Cardiac muscle cell (in vitro differentiated cells and primary cell): ENCODE measurements at regions not wholly inside any gene's neighbourhood (a gene's known extent, or its start where the extent isn't known, plus 50 kb on each side); places are given as distances from the start of the nearest gene placed in this dataset.
"Not testable (repeated sequence)": the region's sequence is repeated elsewhere in the genome, so short reads cannot be mapped to it uniquely, and the experiment has no call there.

Source experiments
- DNase-seq, 2 donors: peaks; one replicate each; pipeline versions ENCODE4 v3.0.0 to v3.0.0-alpha.2; 2010 to 2017; ENCODE audit warnings: low read depth in 1 of 2, low spot score in 1 of 2
- H3K27ac ChIP-seq: fragments of 200-600 bp; sonication (generic); 2 replicates; pipeline ENCODE4 v1.5.1; 2016
- H3K27me3 ChIP-seq: fragments of 200-600 bp; sonication (generic); 2 replicates; pipeline ENCODE4 v1.6.0; 2016; ENCODE audit warnings: control low read depth
- H3K36me3 ChIP-seq: fragments of 200-600 bp; sonication (generic); 2 replicates; pipeline ENCODE4 v1.5.1; 2016; ENCODE audit warnings: control low read depth
- H3K4me1 ChIP-seq: fragments of 200-600 bp; sonication (generic); 2 replicates; pipeline ENCODE4 v1.8.1; 2017; ENCODE audit warnings: low read depth, mild to moderate bottlenecking, mixed run types
- H3K4me3 ChIP-seq: fragments of 200-600 bp; sonication (generic); 2 replicates; pipeline ENCODE4 v1.5.1; 2016; ENCODE audit warnings: mild to moderate bottlenecking
- H3K9me3 ChIP-seq: fragments of 200-600 bp; sonication (generic); 2 replicates; pipeline ENCODE4 v1.5.1; 2017; ENCODE audit warnings: low read depth, mild to moderate bottlenecking, control low read depth
- CTCF ChIP-seq: IDR thresholded peaks from 2 replicates; pipeline ENCODE4 v1.5.1; 2012; ENCODE audit warnings: low read depth, mild to moderate bottlenecking, low read length

GRCh38 chr4:188347339-188347738 lies 208.1 kb downstream of the TRIML1 start:
- Histone ChIP-seq H3K4me1 (no peaks in the 10 kb centered on the region), H3K9me3 (no peaks in the 10 kb centered on the region)
- DNase-seq = no peak

GRCh38 chr4:188349569-188349968 lies 210.3 kb downstream of the TRIML1 start:
- H3K4me1 ChIP-seq, H3K36me3 ChIP-seq, H3K27me3 ChIP-seq, H3K9me3 ChIP-seq, H3K27ac ChIP-seq, DNase-seq, H3K4me3 ChIP-seq: not testable (repeated sequence)

More at GRCh38 chr4:188347339-188347738, 208.1 kb downstream of the TRIML1 start:
- TF ChIP-seq CTCF = no peak
- Histone ChIP-seq H3K27me3 (no peaks in the 10 kb centered on the region), H3K4me3 (no peak overlapping the region), H3K27ac (no peak overlapping the region), H3K36me3 (no peaks in the 10 kb centered on the region)

- H3K4me1 ChIP-seq = peaks cover 7% of the 10 kb centered on the region
- TF ChIP-seq CTCF = no peak
- no peak overlapping the region for H3K27ac ChIP-seq
- H3K27me3 ChIP-seq = no peaks in the 10 kb centered on the region
- no peak for DNase-seq
- H3K4me3 ChIP-seq = no peak overlapping the region
- no peaks in the 10 kb centered on the region for H3K36me3 ChIP-seq
- no peaks in the 10 kb centered on the region for H3K9me3 ChIP-seq
Measured at GRCh38 chr4:188363196-188363595, 224.0 kb downstream of the TRIML1 start.

GRCh38 chr4:188370777-188371176 lies 231.5 kb downstream of the TRIML1 start:
- Histone ChIP-seq H3K36me3 (no peaks in the 10 kb centered on the region), H3K4me3 (no peak overlapping the region), H3K27ac (no peak overlapping the region), H3K9me3 (peaks cover 6% of the 10 kb centered on the region), H3K4me1 (peaks cover 7% of the 10 kb centered on the region), H3K27me3 (no peaks in the 10 kb centered on the region)
- TF ChIP-seq CTCF = no peak
- no peak for DNase-seq

GRCh38 chr4:188372058-188372457 lies 232.8 kb downstream of the TRIML1 start:
- H3K9me3 ChIP-seq = peaks cover 6% of the 10 kb centered on the region
- DNase-seq = no peak
- no peak overlapping the region for H3K4me3 ChIP-seq
- H3K4me1 ChIP-seq = peaks cover 7% of the 10 kb centered on the region
- no peak overlapping the region for H3K27ac ChIP-seq
- no peaks in the 10 kb centered on the region for H3K36me3 ChIP-seq
- no peak for TF ChIP-seq CTCF
- H3K27me3 ChIP-seq = no peaks in the 10 kb centered on the region

- no peak overlapping the region for H3K27ac ChIP-seq
- no peak for DNase-seq
- H3K27me3 ChIP-seq = no peaks in the 10 kb centered on the region
- H3K9me3 ChIP-seq = peaks cover 6% of the 10 kb centered on the region
- H3K36me3 ChIP-seq = no peaks in the 10 kb centered on the region
- H3K4me1 ChIP-seq = peaks cover under 1% of the 10 kb centered on the region
- no peak for TF ChIP-seq CTCF
- H3K4me3 ChIP-seq = no peak overlapping the region
Measured at GRCh38 chr4:188372829-188373228, 233.6 kb downstream of the TRIML1 start.
